ENCODE measurements at regions not wholly inside any gene's neighbourhood (a gene's known extent, or its start where the extent isn't known, plus 50 kb on each side); places are given as distances from the start of the nearest gene placed in this dataset. TPM values are rescaled to one million over a fixed set of nuclear protein-coding genes. Genes with fewer than 3 reads are reported as not detected.

DNA sequence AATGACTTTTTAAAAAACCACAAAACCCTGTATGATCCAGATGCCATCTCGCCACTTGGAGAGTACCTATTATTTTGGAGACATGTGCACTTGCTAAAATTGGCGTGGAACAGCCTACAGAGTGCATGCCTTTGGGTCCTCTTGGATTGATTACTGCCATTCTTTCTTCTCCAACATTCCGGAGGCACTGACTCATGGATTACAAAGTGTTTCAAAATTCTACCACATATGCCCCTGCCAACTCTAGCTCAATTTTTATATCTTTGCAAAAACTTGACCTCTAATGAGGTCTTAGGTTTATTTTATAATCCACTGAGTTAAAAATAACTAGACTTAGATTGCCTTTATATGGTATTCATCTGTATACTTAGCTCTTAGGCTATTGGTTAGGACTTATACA, 55.8 kb upstream of the KIF5B start:
- Histone ChIP-seq H4K20me1 (ENCODE audit: insufficient read depth, low read depth, low read length) (no peaks in the 10 kb centered on the region), H3K79me2 (ENCODE audit: low read length) (no peaks in the 10 kb centered on the region), H3K4me2 (ENCODE audit: low read depth, low read length, poor library complexity, severe bottlenecking) (no peak overlapping the region), H3K4me1 (ENCODE audit: low read length) (no peaks in the 10 kb centered on the region), H3K4me3 (ENCODE audit: low read length) (no peak overlapping the region), H3K27ac (ENCODE audit: low read length) (no peak overlapping the region), H3K9me2 (replicated peaks; ENCODE audit: insufficient read depth, low read length) (no peaks in the 10 kb centered on the region), H3K36me3 (ENCODE audit: insufficient read depth, low read length) (no peaks in the 10 kb centered on the region), H3K27me3 (ENCODE audit: low read length) (no peaks in the 10 kb centered on the region), H2AFZ (ENCODE audit: low read length) (no peak overlapping the region), H3K9ac (ENCODE audit: low read length) (no peak overlapping the region), H3K9me3 (ENCODE audit: low read length) (no peaks in the 10 kb centered on the region)
- DNase-seq: no peak

DNA sequence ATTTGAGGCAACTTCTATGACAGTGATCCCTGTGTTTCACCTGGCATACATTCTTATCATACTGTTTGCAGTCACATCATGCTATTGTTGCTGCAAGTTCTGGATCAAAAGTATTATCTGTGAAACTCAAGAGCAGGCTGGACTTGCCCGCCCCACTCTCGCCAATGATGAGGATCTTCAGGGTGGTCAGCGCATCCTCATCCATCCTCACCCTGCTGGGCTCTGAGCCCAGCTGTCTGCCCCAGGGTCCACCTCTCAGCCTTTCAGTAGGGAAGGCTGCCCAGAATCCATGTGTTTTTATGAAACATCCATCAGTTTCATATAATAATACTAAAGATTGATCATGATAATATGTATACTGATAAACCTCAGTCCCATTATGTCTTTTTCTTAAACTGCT, 55.4 kb upstream of the KIF5B start:
- no peak overlapping the region for H2AFZ ChIP-seq (ENCODE audit: low read length)
- H3K4me1 ChIP-seq (ENCODE audit: low read length): no peaks in the 10 kb centered on the region
- no peak overlapping the region for H3K4me3 ChIP-seq (ENCODE audit: low read length)
- no peaks in the 10 kb centered on the region for H3K79me2 ChIP-seq (ENCODE audit: low read length)
- H4K20me1 ChIP-seq (ENCODE audit: insufficient read depth, low read depth, low read length): no peaks in the 10 kb centered on the region
- H3K9ac ChIP-seq (ENCODE audit: low read length): no peak overlapping the region
- no peaks in the 10 kb centered on the region for H3K9me3 ChIP-seq (ENCODE audit: low read length)
- no peak overlapping the region for H3K27ac ChIP-seq (ENCODE audit: low read length)
- H3K36me3 ChIP-seq (ENCODE audit: insufficient read depth, low read length): no peaks in the 10 kb centered on the region
- no peaks in the 10 kb centered on the region for H3K9me2 ChIP-seq (replicated peaks; ENCODE audit: insufficient read depth, low read length)
- H3K4me2 ChIP-seq (ENCODE audit: low read depth, low read length, poor library complexity, severe bottlenecking): no peak overlapping the region
- H3K27me3 ChIP-seq (ENCODE audit: low read length): no peaks in the 10 kb centered on the region
- DNase-seq: no peak

DNA sequence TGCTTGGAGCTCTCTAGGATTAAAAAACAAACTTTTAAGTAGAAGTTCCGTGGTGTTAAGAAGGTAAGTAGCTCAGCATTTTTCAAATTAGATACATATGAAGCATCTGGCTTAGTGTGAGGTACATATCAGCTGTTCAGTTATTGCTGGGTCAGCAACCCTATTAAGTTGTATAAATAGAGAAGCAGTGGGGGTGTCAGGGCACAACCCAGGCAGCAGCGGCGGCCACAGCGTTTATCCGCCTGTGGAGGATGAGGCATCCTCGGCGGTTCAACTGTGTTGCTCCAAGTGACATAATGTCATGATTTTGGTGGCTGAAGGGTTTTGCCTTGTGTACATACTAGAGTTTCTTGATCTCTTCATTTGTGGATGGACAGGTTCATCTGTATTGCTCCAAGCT, 54.6 kb upstream of the KIF5B start:
- Histone ChIP-seq H4K20me1 (ENCODE audit: insufficient read depth, low read depth, low read length) (no peaks in the 10 kb centered on the region), H3K9me2 (replicated peaks; ENCODE audit: insufficient read depth, low read length) (no peaks in the 10 kb centered on the region), H3K36me3 (ENCODE audit: insufficient read depth, low read length) (no peaks in the 10 kb centered on the region), H3K9ac (ENCODE audit: low read length) (no peak overlapping the region), H3K27me3 (ENCODE audit: low read length) (no peaks in the 10 kb centered on the region), H3K27ac (ENCODE audit: low read length) (no peak overlapping the region), H3K4me3 (ENCODE audit: low read length) (no peak overlapping the region), H3K4me1 (ENCODE audit: low read length) (no peaks in the 10 kb centered on the region), H3K79me2 (ENCODE audit: low read length) (no peaks in the 10 kb centered on the region), H3K9me3 (ENCODE audit: low read length) (no peaks in the 10 kb centered on the region), H2AFZ (ENCODE audit: low read length) (no peak overlapping the region), H3K4me2 (ENCODE audit: low read depth, low read length, poor library complexity, severe bottlenecking) (no peak overlapping the region)
- DNase-seq: no peak

DNA sequence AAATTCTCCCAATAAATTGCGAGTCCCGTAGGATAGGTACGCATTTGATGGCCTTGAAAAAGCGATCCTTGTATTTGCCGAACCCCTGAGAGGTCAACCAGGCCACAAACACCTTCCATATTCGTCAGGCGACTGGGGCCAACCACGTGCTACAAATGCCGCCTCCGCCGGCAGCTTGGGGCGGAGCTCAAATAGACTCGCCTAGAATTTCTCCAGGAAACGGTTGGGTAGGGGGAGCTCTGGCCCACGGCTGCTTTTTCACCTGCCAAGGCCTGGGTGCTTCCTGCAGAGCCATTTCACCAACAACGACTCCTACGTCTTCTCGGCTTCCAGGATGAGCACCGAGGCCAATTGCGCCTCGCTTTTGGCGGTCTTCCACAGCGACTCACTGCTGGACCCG, 53.4 kb upstream of the KIF5B start:
- no peak overlapping the region for H2AFZ ChIP-seq (ENCODE audit: low read length)
- no peak for DNase-seq

More for the DNA sequence above, 53.4 kb upstream of the KIF5B start:
- Histone ChIP-seq H4K20me1 (ENCODE audit: insufficient read depth, low read depth, low read length) (no peaks in the 10 kb centered on the region), H3K79me2 (ENCODE audit: low read length) (no peaks in the 10 kb centered on the region), H3K27ac (ENCODE audit: low read length) (no peak overlapping the region), H3K27me3 (ENCODE audit: low read length) (no peaks in the 10 kb centered on the region), H3K4me1 (ENCODE audit: low read length) (no peaks in the 10 kb centered on the region), H3K4me2 (ENCODE audit: low read depth, low read length, poor library complexity, severe bottlenecking) (no peak overlapping the region), H3K4me3 (ENCODE audit: low read length) (no peak overlapping the region), H3K9me3 (ENCODE audit: low read length) (no peaks in the 10 kb centered on the region), H3K9me2 (replicated peaks; ENCODE audit: insufficient read depth, low read length) (no peaks in the 10 kb centered on the region), H3K9ac (ENCODE audit: low read length) (no peak overlapping the region), H3K36me3 (ENCODE audit: insufficient read depth, low read length) (no peaks in the 10 kb centered on the region)

Small RNAs in the stretch of these regions (small RNA-seq; reads per million reads assigned to genes)
- gene AL161932.1 (not detected), gene RNU7-22P (not detected)
